ENCODE measurements at regions not wholly inside any gene's neighbourhood (a gene's known extent, or its start where the extent isn't known, plus 50 kb on each side); places are given as distances from the start of the nearest gene placed in this dataset.

DNA sequence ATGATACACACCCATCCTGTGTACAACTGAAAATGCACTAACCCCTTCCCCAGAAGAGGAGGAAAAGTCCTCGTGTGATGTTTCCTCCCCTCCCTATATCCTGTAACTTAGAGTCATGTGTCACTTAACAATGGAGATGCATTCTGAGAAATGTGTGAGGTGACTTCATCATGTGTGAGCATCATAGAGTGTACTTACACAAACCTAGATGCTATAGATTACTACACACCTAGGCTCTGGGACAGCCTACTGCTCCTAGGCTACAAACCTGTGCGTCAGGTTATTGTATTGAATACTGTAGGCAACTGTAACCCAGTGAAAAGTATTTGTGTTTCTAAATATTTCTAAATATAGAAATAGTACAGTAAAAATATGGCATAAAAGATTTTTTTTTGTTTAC, 98.6 kb upstream of the FAM180A start:
- Histone ChIP-seq H3K27me3 (replicated peaks; ENCODE audit: control insufficient read depth, insufficient read depth, low read length, poor library complexity, severe bottlenecking) (no peaks in the 10 kb centered on the region), H3K4me1 (ENCODE audit: control insufficient read depth, insufficient read depth, low read length, poor library complexity, severe bottlenecking) (no peaks in the 10 kb centered on the region), H3K36me3 (ENCODE audit: control insufficient read depth, insufficient read depth, low read length) (no peaks in the 10 kb centered on the region), H3K9me3 (ENCODE audit: control insufficient read depth, low read length) (no peaks in the 10 kb centered on the region), H3K27ac (ENCODE audit: insufficient read depth, low read length, poor library complexity, severe bottlenecking) (no peak overlapping the region), H3K4me3 (ENCODE audit: insufficient read depth, low read depth, low read length, poor library complexity, severe bottlenecking) (no peak overlapping the region)
- DNase-seq, result no peak

- Histone ChIP-seq H3K27ac (ENCODE audit: insufficient read depth, low read length, poor library complexity, severe bottlenecking) (no peak overlapping the region), H3K27me3 (replicated peaks; ENCODE audit: control insufficient read depth, insufficient read depth, low read length, poor library complexity, severe bottlenecking) (no peaks in the 10 kb centered on the region), H3K4me3 (ENCODE audit: insufficient read depth, low read depth, low read length, poor library complexity, severe bottlenecking) (no peak overlapping the region), H3K9me3 (ENCODE audit: control insufficient read depth, low read length) (no peaks in the 10 kb centered on the region), H3K4me1 (ENCODE audit: control insufficient read depth, insufficient read depth, low read length, poor library complexity, severe bottlenecking) (no peaks in the 10 kb centered on the region), H3K36me3 (ENCODE audit: control insufficient read depth, insufficient read depth, low read length) (no peaks in the 10 kb centered on the region)
- DNase-seq, result no peak
Measured at GRCh38 chr7:135846339-135846738, 97.7 kb upstream of the FAM180A start.

DNA sequence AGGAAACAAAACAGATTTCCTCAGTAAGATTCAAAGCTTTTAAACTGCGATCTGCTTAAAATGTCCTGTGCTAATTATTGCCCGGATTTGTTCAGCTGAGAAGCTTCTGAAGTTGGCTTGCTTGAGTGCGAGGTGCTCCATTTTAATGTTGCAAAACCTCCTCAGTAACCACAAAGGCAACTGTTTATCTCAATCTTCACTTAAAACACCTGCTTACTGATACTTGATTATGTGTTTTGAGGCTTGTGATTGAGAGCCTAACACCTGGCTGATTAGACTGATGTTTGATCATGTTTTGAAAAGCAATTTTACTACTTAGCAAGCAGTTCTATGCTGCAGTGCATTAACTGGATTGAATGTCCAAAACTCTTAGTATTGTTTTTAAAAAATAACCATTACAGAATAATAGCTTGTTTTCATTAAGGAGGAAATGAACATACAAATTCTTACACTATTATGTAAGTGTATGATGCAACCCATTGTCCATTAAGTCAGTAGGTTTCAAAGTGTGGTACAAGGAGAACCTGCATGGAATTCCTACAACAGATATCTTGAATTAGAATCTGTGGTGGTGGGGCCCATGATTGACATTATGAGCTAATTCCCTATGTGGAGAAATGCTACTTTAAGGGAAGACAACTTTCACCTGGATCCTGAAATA, 96.9 kb upstream of the FAM180A start:
- DNase-seq, result no peak
- Histone ChIP-seq H3K36me3 (ENCODE audit: control insufficient read depth, insufficient read depth, low read length) (no peaks in the 10 kb centered on the region), H3K4me1 (ENCODE audit: control insufficient read depth, insufficient read depth, low read length, poor library complexity, severe bottlenecking) (no peaks in the 10 kb centered on the region)

DNA sequence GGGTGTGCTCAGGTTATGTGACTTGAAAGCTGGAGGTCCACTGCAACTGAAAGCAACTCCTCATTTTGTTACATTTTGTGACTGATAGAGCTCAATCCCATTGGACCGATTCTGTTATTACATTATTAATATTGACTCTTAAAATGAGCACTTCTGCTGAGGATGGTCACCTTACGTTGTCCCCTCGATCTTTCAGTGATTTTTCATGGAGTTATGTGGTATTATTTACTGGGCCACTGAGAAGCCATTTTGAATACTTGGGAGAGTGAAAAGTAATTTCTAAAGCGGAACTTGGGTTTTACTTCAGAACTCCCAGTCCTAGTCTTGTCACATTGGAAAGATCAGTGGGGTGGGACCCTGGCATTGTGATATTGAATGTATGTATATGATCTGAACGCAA, 96.3 kb upstream of the FAM180A start:
- H3K27me3 ChIP-seq (replicated peaks; ENCODE audit: control insufficient read depth, insufficient read depth, low read length, poor library complexity, severe bottlenecking), result no peaks in the 10 kb centered on the region
- no peak overlapping the region for H3K4me3 ChIP-seq (ENCODE audit: insufficient read depth, low read depth, low read length, poor library complexity, severe bottlenecking)
- H3K4me1 ChIP-seq (ENCODE audit: control insufficient read depth, insufficient read depth, low read length, poor library complexity, severe bottlenecking), result no peaks in the 10 kb centered on the region
- H3K9me3 ChIP-seq (ENCODE audit: control insufficient read depth, low read length), result no peaks in the 10 kb centered on the region
- H3K27ac ChIP-seq (ENCODE audit: insufficient read depth, low read length, poor library complexity, severe bottlenecking), result no peak overlapping the region
- H3K36me3 ChIP-seq (ENCODE audit: control insufficient read depth, insufficient read depth, low read length), result no peaks in the 10 kb centered on the region
- DNase-seq, result no peak

More for the DNA sequence above, 96.9 kb upstream of the FAM180A start:
- Histone ChIP-seq H3K27ac (ENCODE audit: insufficient read depth, low read length, poor library complexity, severe bottlenecking) (no peak overlapping the region), H3K27me3 (replicated peaks; ENCODE audit: control insufficient read depth, insufficient read depth, low read length, poor library complexity, severe bottlenecking) (no peaks in the 10 kb centered on the region), H3K9me3 (ENCODE audit: control insufficient read depth, low read length) (no peaks in the 10 kb centered on the region), H3K4me3 (ENCODE audit: insufficient read depth, low read depth, low read length, poor library complexity, severe bottlenecking) (no peak overlapping the region)

DNA sequence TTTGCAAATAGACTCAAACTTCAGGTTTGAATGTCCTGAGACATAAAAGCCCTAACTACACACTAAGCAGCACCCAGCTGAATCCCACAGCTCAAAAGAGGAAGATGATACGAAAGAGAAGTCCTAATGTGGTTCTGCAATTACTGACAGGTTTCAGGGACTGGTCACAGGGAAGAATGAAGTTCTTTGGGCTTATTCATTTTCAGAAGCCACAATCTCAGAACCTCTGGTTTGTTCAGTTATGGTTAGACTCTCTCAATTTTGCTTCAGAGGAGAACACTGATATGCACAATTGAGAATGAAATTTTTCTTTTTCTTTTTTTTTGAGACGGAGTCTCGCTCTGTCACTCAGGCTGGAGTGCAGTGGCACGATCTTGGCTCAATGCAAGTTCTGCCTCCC, 94.6 kb upstream of the FAM180A start:
- Histone ChIP-seq H3K27me3 (replicated peaks; ENCODE audit: control insufficient read depth, insufficient read depth, low read length, poor library complexity, severe bottlenecking) (no peaks in the 10 kb centered on the region), H3K4me1 (ENCODE audit: control insufficient read depth, insufficient read depth, low read length, poor library complexity, severe bottlenecking) (no peaks in the 10 kb centered on the region), H3K9me3 (ENCODE audit: control insufficient read depth, low read length) (no peaks in the 10 kb centered on the region), H3K27ac (ENCODE audit: insufficient read depth, low read length, poor library complexity, severe bottlenecking) (no peak overlapping the region), H3K36me3 (ENCODE audit: control insufficient read depth, insufficient read depth, low read length) (no peaks in the 10 kb centered on the region), H3K4me3 (ENCODE audit: insufficient read depth, low read depth, low read length, poor library complexity, severe bottlenecking) (no peak overlapping the region)
- DNase-seq, result no peak

GRCh38 chr7:135842446-135843179, 94.0 kb upstream of the FAM180A start:
- no peak for DNase-seq
- Histone ChIP-seq H3K27me3 (replicated peaks; ENCODE audit: control insufficient read depth, insufficient read depth, low read length, poor library complexity, severe bottlenecking) (no peaks in the 10 kb centered on the region), H3K4me3 (ENCODE audit: insufficient read depth, low read depth, low read length, poor library complexity, severe bottlenecking) (no peak overlapping the region), H3K4me1 (ENCODE audit: control insufficient read depth, insufficient read depth, low read length, poor library complexity, severe bottlenecking) (no peaks in the 10 kb centered on the region), H3K9me3 (ENCODE audit: control insufficient read depth, low read length) (no peaks in the 10 kb centered on the region), H3K27ac (ENCODE audit: insufficient read depth, low read length, poor library complexity, severe bottlenecking) (no peak overlapping the region), H3K36me3 (ENCODE audit: control insufficient read depth, insufficient read depth, low read length) (no peaks in the 10 kb centered on the region)

DNA sequence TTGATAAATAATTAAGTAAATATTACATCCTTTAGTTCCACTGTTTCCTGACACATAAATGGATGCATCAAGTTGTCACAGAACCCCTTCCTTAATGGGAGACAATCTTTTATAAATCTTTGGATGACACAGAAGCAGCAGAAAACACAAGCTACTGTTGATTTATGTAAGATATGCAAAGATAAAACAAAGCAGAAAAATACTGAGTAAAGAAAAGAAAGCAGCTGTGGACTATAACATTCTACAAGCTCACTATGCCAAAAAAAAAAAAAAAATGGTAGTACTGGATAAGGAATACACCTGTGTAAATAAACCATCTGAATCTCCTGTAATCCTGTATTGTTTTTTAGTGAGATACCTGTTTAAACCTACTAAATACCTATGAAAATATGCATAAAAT, 92.0 kb upstream of the FAM180A start:
- no peak for DNase-seq
- no peaks in the 10 kb centered on the region for H3K9me3 ChIP-seq (ENCODE audit: control insufficient read depth, low read length)
- H3K4me1 ChIP-seq (ENCODE audit: control insufficient read depth, insufficient read depth, low read length, poor library complexity, severe bottlenecking), result no peaks in the 10 kb centered on the region
- no peaks in the 10 kb centered on the region for H3K27me3 ChIP-seq (replicated peaks; ENCODE audit: control insufficient read depth, insufficient read depth, low read length, poor library complexity, severe bottlenecking)
- no peak overlapping the region for H3K4me3 ChIP-seq (ENCODE audit: insufficient read depth, low read depth, low read length, poor library complexity, severe bottlenecking)
- no peak overlapping the region for H3K27ac ChIP-seq (ENCODE audit: insufficient read depth, low read length, poor library complexity, severe bottlenecking)
- no peaks in the 10 kb centered on the region for H3K36me3 ChIP-seq (ENCODE audit: control insufficient read depth, insufficient read depth, low read length)

GRCh38 chr7:135837675-135838074, 89.1 kb upstream of the FAM180A start:
- Histone ChIP-seq H3K27me3 (replicated peaks; ENCODE audit: control insufficient read depth, insufficient read depth, low read length, poor library complexity, severe bottlenecking) (no peaks in the 10 kb centered on the region), H3K27ac (ENCODE audit: insufficient read depth, low read length, poor library complexity, severe bottlenecking) (no peak overlapping the region), H3K9me3 (ENCODE audit: control insufficient read depth, low read length) (no peaks in the 10 kb centered on the region), H3K4me1 (ENCODE audit: control insufficient read depth, insufficient read depth, low read length, poor library complexity, severe bottlenecking) (peaks cover 18% of the 10 kb centered on the region), H3K4me3 (ENCODE audit: insufficient read depth, low read depth, low read length, poor library complexity, severe bottlenecking) (no peak overlapping the region), H3K36me3 (ENCODE audit: control insufficient read depth, insufficient read depth, low read length) (no peaks in the 10 kb centered on the region)
- DNase-seq, result no peak

DNA sequence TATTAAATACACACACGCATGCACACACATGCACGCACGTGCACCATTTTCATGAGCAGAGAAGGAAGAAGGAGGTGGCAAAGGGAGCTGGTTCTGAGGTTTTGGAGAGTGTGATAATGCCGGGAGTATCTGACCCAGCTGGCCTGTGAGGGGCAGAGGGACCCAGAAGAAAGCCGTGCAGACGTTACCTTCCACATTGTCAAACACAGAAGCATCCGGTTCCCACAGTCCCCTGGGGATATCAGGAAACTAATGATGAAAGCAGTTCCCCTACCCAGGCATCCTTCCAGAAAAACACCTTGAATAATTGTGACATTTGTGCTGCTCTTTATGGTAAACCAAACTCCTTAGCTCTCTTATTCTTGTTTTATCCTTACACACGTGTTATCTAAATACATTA, 85.7 kb upstream of the FAM180A start:
- DNase-seq, result no peak
- H3K9me3 ChIP-seq (ENCODE audit: control insufficient read depth, low read length), result no peaks in the 10 kb centered on the region
- H3K4me3 ChIP-seq (ENCODE audit: insufficient read depth, low read depth, low read length, poor library complexity, severe bottlenecking), result no peak overlapping the region
- H3K4me1 ChIP-seq (ENCODE audit: control insufficient read depth, insufficient read depth, low read length, poor library complexity, severe bottlenecking), result peaks cover 36% of the 10 kb centered on the region
- no peaks in the 10 kb centered on the region for H3K27me3 ChIP-seq (replicated peaks; ENCODE audit: control insufficient read depth, insufficient read depth, low read length, poor library complexity, severe bottlenecking)
- no peaks in the 10 kb centered on the region for H3K36me3 ChIP-seq (ENCODE audit: control insufficient read depth, insufficient read depth, low read length)
- no peak overlapping the region for H3K27ac ChIP-seq (ENCODE audit: insufficient read depth, low read length, poor library complexity, severe bottlenecking)

DNA sequence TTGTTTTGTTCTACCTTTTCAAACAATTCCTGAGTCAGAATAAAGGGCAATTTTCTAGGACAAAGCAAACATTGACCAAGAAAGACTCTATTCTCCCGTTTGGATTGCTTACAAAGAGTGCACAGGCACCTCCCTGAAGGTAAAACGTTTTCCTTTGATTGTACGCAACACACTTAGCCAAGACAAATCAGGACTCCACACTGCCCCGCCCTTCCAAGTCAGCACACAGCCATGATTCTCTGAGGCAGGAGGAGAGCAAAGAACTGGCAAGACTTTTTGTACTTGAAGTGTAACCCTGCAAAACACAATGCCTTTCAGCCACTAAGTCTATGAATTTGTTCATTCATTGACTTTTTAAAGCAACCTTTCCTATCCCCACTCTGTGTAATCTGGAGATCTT, 85.0 kb upstream of the FAM180A start:
- DNase-seq, result no peak
- Histone ChIP-seq H3K9me3 (ENCODE audit: control insufficient read depth, low read length) (no peaks in the 10 kb centered on the region), H3K4me3 (ENCODE audit: insufficient read depth, low read depth, low read length, poor library complexity, severe bottlenecking) (no peak overlapping the region), H3K4me1 (ENCODE audit: control insufficient read depth, insufficient read depth, low read length, poor library complexity, severe bottlenecking) (peaks cover 36% of the 10 kb centered on the region), H3K36me3 (ENCODE audit: control insufficient read depth, insufficient read depth, low read length) (no peaks in the 10 kb centered on the region), H3K27me3 (replicated peaks; ENCODE audit: control insufficient read depth, insufficient read depth, low read length, poor library complexity, severe bottlenecking) (no peaks in the 10 kb centered on the region), H3K27ac (ENCODE audit: insufficient read depth, low read length, poor library complexity, severe bottlenecking) (no peak overlapping the region)
